Renal pelvis (tissue), 1 donor: ENCODE measurements at regions not wholly inside any gene's neighbourhood (a gene's known extent, or its start where the extent isn't known, plus 50 kb on each side); places are given as distances from the start of the nearest gene placed in this dataset.
"Not testable (repeated sequence)": the region's sequence is repeated elsewhere in the genome, so short reads cannot be mapped to it uniquely, and the experiment has no call there.

Experiments used
- DNase-seq: peaks from one replicate; pipeline ENCODE4 v3.0.0-alpha.2; 2013

DNA sequence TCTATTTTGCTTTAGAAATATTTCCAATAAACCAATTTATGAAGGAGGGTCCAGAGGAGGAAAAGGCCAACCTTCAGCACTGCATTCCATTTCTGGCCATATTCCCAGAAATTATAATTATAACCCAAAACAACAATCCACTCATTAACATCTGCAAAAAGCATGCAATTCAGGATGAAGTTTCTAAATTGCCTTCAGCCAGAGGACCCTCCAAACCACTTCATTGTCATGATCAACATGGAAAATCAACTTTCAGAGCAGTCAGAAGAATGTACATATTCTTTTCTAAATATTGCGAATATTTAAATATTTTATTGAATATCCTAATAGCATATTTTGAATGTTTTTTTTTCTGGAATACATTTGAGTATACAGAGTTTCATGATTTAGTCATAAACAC is 332.6 kb upstream of the TMEM132C start:
- no peak for DNase-seq

- no peak for DNase-seq
Observed at GRCh38 chr12:127936463-127936862, 330.5 kb upstream of the TMEM132C start.

- DNase-seq = no peak
Observed at GRCh38 chr12:127941332-127941731, 325.6 kb upstream of the TMEM132C start.

DNA sequence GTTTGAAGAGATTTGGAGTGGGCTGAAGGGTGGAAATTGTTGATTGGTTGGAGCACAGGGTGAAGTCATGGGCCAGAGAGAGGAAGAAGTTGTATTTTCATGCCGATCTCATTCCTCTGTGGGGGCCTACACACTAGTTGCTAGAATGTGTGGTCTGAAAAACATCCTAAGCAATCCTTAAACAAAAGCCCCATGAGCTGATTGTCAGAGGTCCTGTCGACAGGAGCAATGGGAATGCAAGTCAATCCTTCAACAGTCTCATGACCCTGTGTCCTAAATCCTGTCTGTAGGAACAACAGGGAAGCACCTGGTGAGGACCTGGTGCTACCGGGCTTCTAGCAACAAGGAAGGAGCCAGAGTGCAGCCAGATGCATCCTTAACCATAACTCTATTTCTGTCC is 324.0 kb upstream of the TMEM132C start:
- DNase-seq = no peak

- DNase-seq = no peak
Observed at GRCh38 chr12:127943481-127944210, 323.3 kb upstream of the TMEM132C start.

DNA sequence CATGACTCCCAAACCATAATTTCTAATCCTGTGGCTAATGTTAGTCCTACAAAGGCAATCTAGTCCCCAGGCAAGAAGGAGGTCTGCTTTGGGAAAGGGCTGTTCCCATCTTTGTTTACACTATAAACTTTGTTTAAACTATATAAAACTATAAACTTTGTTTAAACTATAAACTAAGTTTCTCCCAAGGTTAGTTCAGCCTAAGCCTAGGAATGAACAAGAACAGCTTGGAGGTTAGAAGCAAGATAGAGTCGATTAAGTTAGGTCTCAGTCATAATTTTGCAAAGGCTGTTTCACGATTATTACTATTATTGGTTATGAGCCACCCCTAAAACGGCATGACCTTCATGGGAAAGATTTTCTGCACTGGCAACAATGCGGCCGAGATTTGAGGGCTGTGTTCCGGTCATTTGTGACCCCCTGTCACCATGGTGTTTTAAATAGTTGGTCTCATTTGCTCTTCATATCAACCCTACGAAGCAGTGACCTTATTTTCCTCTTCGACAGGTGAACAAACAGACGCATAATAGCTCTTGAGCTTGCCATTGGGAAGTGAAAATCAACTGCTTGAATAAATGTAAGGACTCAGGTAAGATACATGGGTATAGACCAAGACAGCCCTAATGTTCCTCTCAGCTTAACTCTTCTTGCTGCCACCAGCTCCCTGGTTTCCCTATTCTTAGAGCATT is 322.6 kb upstream of the TMEM132C start:
- no peak for DNase-seq

GRCh38 chr12:127957001-127957660 is 309.8 kb upstream of the TMEM132C start:
- DNase-seq = no peak

GRCh38 chr12:127962303-127962702 is 304.7 kb upstream of the TMEM132C start:
- DNase-seq = no peak

- no peak for DNase-seq
Observed at GRCh38 chr12:127963933-127964332, 303.0 kb upstream of the TMEM132C start.

DNA sequence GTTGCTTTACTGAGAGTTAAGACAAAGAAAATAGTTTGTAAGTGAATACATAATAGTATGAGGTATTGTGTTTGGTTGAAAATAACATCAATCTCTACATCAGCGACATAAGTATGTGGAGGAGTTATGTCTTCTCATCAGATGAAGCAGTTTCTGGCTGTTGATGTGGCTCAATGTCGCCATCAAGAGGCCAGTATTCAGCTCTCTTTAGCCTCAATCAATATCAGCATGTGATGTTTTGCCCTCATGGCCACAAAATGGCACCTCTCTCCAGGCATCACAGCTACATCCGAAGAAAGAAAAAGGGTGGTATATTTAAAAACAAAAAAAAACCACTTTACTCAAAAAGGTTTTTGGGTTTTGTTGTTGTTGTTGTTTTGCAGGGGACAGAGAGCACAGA is 302.3 kb upstream of the TMEM132C start:
- no peak for DNase-seq

DNA sequence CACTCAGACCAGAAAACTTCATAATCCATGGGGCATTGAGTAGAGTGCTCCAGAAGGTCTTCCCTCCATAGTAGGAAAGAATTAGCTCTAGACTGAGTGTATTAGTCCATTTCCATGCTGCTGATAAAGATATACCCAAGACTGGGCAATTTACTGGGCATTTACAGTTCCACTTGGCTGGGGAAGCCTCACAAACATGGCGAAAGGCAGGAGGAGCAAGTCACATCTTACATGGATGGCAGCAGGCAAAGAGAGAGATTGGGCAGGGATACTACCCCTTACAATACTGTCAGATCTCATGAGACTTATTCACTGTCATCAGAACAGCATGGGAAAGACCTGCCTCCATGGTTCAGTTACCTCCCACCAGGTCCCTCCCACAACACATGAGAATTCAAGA is 300.6 kb upstream of the TMEM132C start:
- no peak for DNase-seq

- DNase-seq = no peak
Observed at GRCh38 chr12:127970491-127970890, 296.5 kb upstream of the TMEM132C start.

DNA sequence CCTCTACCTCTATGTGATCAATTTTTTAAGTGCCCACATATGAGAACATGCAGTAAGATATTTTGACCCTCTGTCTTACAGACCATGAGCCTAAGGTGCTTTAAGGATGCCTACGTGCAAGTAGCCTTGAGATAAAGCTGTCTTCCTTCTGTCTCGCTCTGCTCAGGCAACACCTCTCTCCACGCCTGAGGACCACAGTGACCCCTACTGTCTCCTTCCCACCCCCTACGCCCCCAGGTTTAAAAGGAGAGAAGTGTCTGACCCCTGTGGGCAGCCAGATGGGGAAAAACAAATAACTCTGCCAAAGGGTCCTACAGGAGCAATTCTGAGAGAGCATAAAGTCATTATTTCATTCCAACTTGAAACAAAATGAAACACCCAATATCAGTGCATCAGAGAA is 286.4 kb upstream of the TMEM132C start:
- no peak for DNase-seq

DNA sequence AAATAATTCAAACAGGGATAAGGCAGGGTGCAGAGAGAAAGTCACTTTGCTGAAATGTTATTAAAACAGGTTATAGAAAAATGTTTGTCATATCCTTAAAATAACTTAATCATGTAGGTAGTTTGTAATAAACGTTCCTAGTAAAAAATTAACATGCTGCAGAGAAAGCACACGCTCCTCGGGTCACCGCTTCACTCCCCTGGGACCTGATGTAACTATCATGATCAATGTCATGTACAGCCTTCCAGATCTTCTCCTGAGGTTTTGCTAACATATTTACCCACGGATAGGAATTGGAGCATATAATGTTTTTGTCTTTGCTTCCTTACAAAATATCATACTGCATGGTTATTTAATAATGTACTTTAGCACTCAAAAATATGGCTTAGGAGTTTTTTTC is 285.1 kb upstream of the TMEM132C start:
- no peak for DNase-seq

- DNase-seq = not testable (repeated sequence)
Observed at GRCh38 chr12:127983213-127983791, 283.7 kb upstream of the TMEM132C start.

GRCh38 chr12:127984386-127985055 is 282.4 kb upstream of the TMEM132C start:
- DNase-seq = no peak

DNA sequence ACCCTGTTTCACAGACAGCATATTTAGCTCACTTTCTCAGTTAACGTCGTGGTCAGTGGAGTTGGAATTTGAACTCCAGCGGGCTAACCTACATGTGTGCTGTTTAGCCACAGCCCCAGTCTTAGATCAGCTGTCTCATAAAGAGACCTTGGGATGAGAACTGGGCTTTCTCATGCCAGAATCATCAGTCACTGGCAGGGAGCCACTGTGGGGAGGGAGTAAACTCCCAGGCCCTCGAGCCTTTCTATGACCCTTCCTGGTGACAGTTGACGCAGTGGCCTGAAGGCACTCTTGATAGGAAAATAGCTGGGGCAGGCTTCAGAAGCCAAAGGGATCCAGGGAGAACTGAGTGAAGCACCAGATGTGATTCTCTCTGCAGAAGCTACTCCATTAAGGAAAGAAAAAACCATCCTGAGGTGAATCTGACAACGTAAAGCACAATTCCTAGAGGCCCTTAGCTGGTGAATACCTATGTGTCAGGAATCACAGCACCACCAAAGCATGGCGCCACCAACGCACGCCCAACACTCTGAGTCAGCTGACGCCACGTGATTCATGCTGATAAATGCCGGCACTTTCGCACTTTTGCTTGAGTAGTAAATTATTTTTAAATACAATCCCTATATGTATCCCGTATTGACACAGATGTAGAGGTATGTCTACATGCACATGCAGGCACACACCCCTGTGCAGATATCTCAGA is 279.6 kb upstream of the TMEM132C start:
- no peak for DNase-seq

- no peak for DNase-seq
Observed at GRCh38 chr12:127991485-127991884, 275.5 kb upstream of the TMEM132C start.

- DNase-seq = no peak
Observed at GRCh38 chr12:127998988-127999387, 268.0 kb upstream of the TMEM132C start.

- DNase-seq = no peak
Observed at GRCh38 chr12:128004383-128004938, 262.5 kb upstream of the TMEM132C start.

DNA sequence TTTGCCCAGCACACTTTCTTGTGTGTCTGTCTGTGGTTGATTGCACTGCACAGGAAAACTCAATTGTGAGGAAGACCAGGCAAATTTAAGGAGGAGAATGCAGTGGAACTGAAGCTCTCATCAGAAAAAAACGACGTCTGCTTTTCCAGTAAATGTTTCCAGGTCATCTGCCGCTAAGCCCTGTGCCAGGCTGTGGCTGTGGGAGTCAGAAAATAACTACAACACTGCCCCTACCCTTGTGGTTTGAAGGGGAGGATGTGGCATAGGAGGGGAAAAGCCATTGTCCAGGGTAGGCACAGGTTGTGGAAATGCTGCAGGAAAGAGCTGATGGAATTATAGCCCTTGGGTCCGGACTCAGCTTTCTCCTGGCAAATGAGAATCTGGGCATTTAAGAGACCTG is 259.7 kb upstream of the TMEM132C start:
- no peak for DNase-seq
